Ovary (tissue), 7 donors: ENCODE measurements at regions not wholly inside any gene's neighbourhood (a gene's known extent, or its start where the extent isn't known, plus 50 kb on each side); places are given as distances from the start of the nearest gene placed in this dataset.

Source experiments
- DNase-seq, 5 donors: peaks; one replicate each; pipeline ENCODE4 v3.0.0-alpha.2; 2019 to 2020
- H3K27ac ChIP-seq, 2 donors: fragments of 200-600 bp; one replicate each; pipeline versions ENCODE4 v1.5.1 to v1.8.0; 2019 to 2022
- H3K27me3 ChIP-seq: fragments of 200-600 bp; one replicate; pipeline ENCODE4 v1.8.0; 2022
- H3K36me3 ChIP-seq: fragments of 200-600 bp; sonication (generic); one replicate; pipeline ENCODE4 v1.5.1; 2019
- H3K4me1 ChIP-seq: one replicate; pipeline ENCODE4 v1.8.1; 2013; ENCODE audit warnings: mild to moderate bottlenecking, moderate library complexity; ENCODE audit not compliant: insufficient read depth
- H3K4me3 ChIP-seq: fragments of 200-600 bp; sonication (generic); one replicate; pipeline ENCODE4 v1.5.1; 2017
- H3K9me3 ChIP-seq, 2 donors: fragments of 200-600 bp in 1 of 2; sonication (generic) in 1 of 2; one replicate each; pipeline versions ENCODE4 v1.5.1 to v1.8.1; 2013 to 2019; ENCODE audit warnings: mild to moderate bottlenecking in 1 of 2, moderate library complexity in 1 of 2
- EP300 ChIP-seq: sonication (generic); formaldehyde crosslinking; IDR thresholded peaks from one replicate; pipeline ENCODE4 v1.6.1; 2017; ENCODE audit warnings: antibody characterized with exemption
- POLR2A ChIP-seq: fragments of 450-650 bp; IDR thresholded peaks from one replicate; pipeline ENCODE4 v1.6.1; 2017; ENCODE audit warnings: antibody characterized with exemption, mild to moderate bottlenecking, moderate library complexity
- WGBS, 3 donors: extraction: QIAGEN DNeasy Blood & Tissue Kit in 1 of 3; methylation state at CpG; one replicate each; pipeline versions ENCODE4 v1.1.5 to v1.1.7; 2013 to 2017; 5-methylcytosine and 5-hydroxymethylcytosine counted together
- intact Hi-C, 4 donors: fragments of 100-400 bp; cut with DNase I; formaldehyde crosslinking; loops; one replicate each; pipeline versions ENCODE4 v1.11.0 to v1.15.1; 2022 to 2023
- TF ChIP-seq, protein P1 (sequence below), 3 donors: fragments of 450-650 bp in 2 of 3; fragments of 200-600 bp in 1 of 3; IDR thresholded peaks; one replicate each; pipeline versions ENCODE4 v1.5.1 to v1.8.0; 2016 to 2022; ENCODE audit warnings: antibody characterized with exemption in 3 of 3, mild to moderate bottlenecking in 1 of 3
- donor health status: DM: no; HTN: no; CAD: no; lungs with moderate emphysema.
- donor health status: DM: no; HTN: no; CAD: no.
- donor health status: Bipolar disorder and iron deficiency.
- donor health status: DM: no; HTN: no; CAD: no.
- donor health status: DM: yes; HTN: yes; CAD: no.

DNA sequence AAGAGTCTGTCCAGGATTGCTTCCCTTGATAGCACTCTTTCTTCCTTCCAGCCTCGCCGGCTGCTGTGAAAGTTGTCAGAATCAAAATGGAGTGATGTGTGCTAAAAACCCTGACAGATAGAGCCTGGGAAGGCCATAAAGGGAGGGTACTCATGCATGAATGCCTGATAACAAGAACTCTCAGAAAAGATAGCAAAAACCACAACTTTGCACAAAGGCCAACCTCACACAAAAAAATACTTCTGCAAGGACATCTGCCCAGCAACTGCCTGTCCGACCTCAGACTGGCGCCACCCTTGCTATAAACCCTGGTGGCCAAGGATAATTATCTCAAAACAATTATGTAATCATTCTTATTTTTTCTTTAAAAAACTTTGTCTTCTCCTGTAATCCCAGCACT, 133.2 kb upstream of the SVIL start:
- no peaks in the 10 kb centered on the region for H3K9me3 ChIP-seq
- TF ChIP-seq EP300 (no peak), POLR2A (no peak)
- TF ChIP-seq, protein P1, sequence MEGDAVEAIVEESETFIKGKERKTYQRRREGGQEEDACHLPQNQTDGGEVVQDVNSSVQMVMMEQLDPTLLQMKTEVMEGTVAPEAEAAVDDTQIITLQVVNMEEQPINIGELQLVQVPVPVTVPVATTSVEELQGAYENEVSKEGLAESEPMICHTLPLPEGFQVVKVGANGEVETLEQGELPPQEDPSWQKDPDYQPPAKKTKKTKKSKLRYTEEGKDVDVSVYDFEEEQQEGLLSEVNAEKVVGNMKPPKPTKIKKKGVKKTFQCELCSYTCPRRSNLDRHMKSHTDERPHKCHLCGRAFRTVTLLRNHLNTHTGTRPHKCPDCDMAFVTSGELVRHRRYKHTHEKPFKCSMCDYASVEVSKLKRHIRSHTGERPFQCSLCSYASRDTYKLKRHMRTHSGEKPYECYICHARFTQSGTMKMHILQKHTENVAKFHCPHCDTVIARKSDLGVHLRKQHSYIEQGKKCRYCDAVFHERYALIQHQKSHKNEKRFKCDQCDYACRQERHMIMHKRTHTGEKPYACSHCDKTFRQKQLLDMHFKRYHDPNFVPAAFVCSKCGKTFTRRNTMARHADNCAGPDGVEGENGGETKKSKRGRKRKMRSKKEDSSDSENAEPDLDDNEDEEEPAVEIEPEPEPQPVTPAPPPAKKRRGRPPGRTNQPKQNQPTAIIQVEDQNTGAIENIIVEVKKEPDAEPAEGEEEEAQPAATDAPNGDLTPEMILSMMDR (IDR thresholded peaks at IDR 0.05): no peak
- intact Hi-C loops: no loop called here
- H3K27ac ChIP-seq: no peak overlapping the region
- no peaks in the 10 kb centered on the region for H3K4me1 ChIP-seq
- DNase-seq: no peak
- WGBS, 3 donors: 83 to 87% (median 84%) methylated on average over 4 of the region's 4 CpGs
- H3K27me3 ChIP-seq: no peaks in the 10 kb centered on the region
- no peak overlapping the region for H3K4me3 ChIP-seq
- no peaks in the 10 kb centered on the region for H3K36me3 ChIP-seq

DNA sequence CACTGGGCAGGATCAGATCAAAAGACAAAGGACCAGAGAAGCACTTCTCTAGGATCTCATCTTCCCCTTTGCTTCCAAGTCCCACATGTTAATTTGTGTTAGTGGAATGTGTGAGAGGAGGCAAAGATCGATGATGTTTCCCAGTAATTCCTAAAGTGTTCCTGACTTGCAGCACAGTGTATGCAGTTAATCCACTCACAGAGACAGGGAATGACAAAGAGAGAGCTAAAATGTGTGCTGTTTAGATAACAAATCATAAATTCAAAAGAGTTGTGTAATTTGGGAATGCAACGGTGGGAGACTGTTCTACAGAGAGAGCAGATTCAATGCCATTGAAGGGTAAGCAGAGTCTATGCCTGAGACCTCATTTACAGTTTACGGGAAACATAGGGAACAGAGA, 132.0 kb upstream of the SVIL start:
- Histone ChIP-seq H3K27ac (no peak overlapping the region), H3K4me3 (no peak overlapping the region), H3K27me3 (no peaks in the 10 kb centered on the region), H3K4me1 (no peaks in the 10 kb centered on the region), H3K36me3 (no peaks in the 10 kb centered on the region), H3K9me3 (no peaks in the 10 kb centered on the region)
- TF ChIP-seq POLR2A: no peak
- TF ChIP-seq, protein P1 (IDR thresholded peaks at IDR 0.05): no peak
- TF ChIP-seq EP300: no peak
- intact Hi-C loops: no loop called here
- 51 to 68% (median 64%) methylated on average over 3 of the region's 3 CpGs for WGBS, 3 donors
- DNase-seq: no peak

DNA sequence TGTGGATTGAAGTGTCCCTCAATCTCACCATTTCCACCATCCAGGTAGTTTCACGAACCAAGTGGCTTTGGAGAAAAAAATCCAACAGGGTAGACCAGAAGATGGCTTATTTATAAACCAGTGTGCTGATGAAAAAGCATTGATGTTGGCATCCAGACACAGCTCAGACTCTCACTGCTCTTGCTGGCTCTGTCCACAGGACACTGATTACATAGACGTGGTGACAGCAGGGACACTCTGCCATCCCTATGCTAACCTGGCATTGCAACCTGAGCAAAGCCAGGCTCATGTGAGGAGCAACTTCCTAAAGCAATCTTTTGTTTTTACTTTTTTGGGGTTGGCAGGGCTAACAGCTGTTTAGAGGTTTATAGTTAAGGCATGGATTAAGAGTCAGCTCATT, 130.6 kb upstream of the SVIL start:
- no peak for DNase-seq
- no peaks in the 10 kb centered on the region for H3K9me3 ChIP-seq
- 86 to 93% (median 92%) methylated on average over 2 of the region's 2 CpGs for WGBS, 3 donors
- no peaks in the 10 kb centered on the region for H3K4me1 ChIP-seq
- H3K27me3 ChIP-seq: no peaks in the 10 kb centered on the region
- no peaks in the 10 kb centered on the region for H3K36me3 ChIP-seq
- intact Hi-C loops: no loop called here
- H3K27ac ChIP-seq: no peak overlapping the region
- no peak overlapping the region for H3K4me3 ChIP-seq
- TF ChIP-seq POLR2A: no peak
- TF ChIP-seq EP300: no peak
- TF ChIP-seq, protein P1 (IDR thresholded peaks at IDR 0.05): no peak

DNA sequence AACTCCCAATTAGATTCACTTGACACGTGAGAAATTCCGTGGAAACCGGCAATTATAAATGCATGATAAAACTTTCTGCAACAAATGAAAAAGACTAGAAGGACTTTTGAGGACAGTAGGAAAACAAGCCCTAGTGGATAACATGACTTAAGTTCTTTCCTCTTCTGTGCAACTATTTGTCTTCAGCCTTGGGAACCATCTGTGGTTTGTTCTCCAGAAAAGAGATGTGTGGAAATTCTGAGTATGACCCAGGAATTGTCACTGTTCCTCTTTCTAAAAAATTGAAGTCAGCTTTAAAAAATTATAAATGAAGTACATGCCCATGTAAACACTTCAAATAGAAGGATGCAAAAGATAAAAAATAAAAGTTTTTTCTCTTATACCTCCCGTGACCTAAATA, 128.6 kb upstream of the SVIL start:
- H3K27me3 ChIP-seq: no peaks in the 10 kb centered on the region
- no peaks in the 10 kb centered on the region for H3K4me1 ChIP-seq
- 76 to 83% (median 78%) methylated on average over 4 of the region's 4 CpGs for WGBS, 3 donors
- DNase-seq: no peak
- H3K9me3 ChIP-seq: no peaks in the 10 kb centered on the region
- no peaks in the 10 kb centered on the region for H3K36me3 ChIP-seq
- no peak overlapping the region for H3K4me3 ChIP-seq
- intact Hi-C loops: no loop called here
- no peak overlapping the region for H3K27ac ChIP-seq
- TF ChIP-seq POLR2A: no peak
- TF ChIP-seq, protein P1 (IDR thresholded peaks at IDR 0.05): no peak
- TF ChIP-seq EP300: no peak

DNA sequence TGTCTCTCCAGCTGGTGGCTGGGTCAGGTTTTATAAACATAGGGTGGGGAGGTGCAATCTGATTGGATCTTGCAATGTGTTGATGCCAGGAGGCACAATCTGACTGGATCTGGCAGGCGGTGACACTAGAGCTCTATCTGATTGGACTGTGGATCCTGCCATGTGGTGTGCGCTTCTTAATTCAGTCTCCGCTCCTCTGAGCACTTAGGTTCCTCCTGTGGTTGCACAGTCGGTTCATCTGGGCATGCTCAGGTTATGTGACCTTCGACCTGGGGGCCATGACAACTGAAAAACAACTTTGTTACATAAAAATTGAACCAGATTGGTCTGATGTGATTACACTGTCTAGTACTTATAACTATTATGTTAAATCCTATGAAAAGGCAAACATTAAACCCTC, 127.1 kb upstream of the SVIL start:
- no peak for DNase-seq
- Histone ChIP-seq H3K27ac (no peak overlapping the region), H3K27me3 (no peaks in the 10 kb centered on the region), H3K4me1 (no peaks in the 10 kb centered on the region), H3K36me3 (no peaks in the 10 kb centered on the region), H3K9me3 (no peaks in the 10 kb centered on the region), H3K4me3 (no peak overlapping the region)
- WGBS, 3 donors: 88 to 92% (median 89%) methylated on average over 5 of the region's 5 CpGs
- TF ChIP-seq, protein P1 (IDR thresholded peaks at IDR 0.05): no peak
- TF ChIP-seq EP300: no peak
- no peak for TF ChIP-seq POLR2A
- intact Hi-C loops: no loop called here
